NCI-H345 treated with DMSO at 0.1 percent for 48 hours (cell line): ENCODE measurements at regions not wholly inside any gene's neighbourhood (a gene's known extent, or its start where the extent isn't known, plus 50 kb on each side); places are given as distances from the start of the nearest gene placed in this dataset.

Experiments
- DNase-seq: peaks from one replicate; lab custom pipeline; 2025; ENCODE audit not compliant: unreplicated experiment; lab: John Stamatoyannopoulos, UW

DNA sequence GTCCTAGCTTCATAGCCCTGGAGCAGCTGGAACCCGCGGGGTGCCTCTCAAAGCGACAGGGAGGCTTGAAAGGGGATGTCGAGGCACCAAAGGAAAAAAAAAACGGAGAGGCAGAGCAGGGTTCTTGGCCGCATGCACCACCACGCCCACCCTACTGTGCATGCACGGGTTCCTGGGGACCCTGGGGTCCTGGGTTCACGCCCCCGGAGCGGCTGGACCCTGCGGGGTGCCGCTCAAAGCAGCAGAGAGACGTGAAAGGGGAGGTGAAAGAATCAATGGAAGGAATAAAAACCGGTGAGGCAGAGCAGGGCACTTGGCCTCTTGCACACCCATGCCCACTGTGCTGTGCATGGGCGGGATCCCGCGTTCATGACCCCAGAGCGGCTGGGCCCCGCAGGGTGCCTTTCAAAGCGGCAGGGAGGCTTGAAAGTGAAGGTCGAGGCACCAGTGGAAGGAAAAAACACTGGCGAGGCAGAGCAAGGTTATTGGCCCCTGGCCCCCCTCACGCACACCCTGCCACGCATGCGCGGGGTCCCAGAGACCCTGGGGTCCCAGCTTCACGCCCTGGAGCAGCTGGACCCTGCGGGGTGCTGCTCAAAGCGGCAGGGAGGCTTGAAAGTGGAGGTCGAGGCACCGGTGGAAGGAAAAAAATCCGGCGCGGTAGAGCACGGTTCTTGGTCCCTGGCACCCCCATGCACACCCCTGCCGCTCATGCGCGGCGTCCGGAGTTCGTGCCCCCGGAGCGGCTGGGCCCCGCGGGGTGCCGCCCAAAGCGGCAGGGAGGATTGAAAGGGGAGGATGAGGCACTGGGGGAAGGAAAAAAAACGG, 318.5 kb downstream of the ALG10 start:
- DNase-seq: no peak

DNA sequence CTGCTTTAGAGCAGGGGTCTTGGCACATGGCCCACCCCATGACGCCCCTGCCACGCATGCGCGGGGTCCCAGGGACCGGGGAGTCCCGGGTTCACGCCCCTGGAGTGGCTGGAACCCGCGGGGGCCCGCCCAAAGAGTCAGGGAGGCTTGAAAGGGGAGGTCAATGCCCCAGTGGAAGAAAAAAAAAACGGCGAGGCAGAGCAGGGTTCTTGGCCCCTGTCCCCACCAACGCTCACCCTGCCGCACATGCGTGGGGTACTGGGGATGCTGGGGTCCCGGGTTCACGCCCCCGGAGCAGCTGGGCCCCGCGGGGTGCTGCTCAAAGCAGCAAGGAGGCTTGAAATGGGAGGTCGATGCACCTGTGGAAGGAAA, 319.1 kb downstream of the ALG10 start:
- no peak for DNase-seq

DNA sequence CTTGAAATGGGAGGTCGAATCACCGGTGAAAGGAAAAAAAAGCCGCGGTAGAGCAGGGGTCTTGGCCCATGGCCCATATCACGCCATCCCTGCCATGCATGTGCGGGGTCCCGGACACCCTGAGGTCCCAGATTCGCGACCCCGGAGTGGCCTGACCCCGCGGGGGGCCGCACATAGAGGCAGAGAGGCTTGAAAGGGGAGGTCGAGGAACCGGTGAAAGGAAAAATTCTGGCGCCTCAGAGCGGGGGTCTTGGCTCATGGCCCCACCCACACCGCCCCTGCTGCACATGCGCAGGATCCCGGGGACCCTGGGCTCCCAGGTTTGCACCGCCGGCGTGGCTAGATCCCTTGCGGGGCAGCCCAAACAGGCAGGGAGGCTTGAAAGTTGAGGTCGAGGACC, 319.8 kb downstream of the ALG10 start:
- DNase-seq: no peak

DNA sequence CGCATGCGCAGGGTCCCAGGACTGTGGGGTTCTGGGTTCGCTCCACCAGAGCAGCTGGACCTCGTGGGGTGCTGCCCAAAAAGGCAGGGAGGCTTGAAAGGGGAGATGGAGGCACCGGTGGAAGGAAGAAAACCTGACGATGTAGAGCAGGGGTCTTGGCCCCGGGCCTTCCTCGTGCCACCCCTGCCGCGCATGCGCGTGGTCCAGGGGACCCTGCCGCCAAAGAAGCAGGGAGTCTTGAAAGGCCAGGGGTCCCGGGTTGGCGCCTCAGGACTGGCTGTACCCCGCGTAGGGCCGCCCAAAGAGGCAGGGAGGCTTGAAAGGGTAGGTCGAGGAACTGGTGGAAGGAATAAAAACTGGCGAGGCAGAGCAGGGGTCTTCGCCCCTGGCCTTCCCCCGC, 321.0 kb downstream of the ALG10 start:
- DNase-seq: no peak

DNA sequence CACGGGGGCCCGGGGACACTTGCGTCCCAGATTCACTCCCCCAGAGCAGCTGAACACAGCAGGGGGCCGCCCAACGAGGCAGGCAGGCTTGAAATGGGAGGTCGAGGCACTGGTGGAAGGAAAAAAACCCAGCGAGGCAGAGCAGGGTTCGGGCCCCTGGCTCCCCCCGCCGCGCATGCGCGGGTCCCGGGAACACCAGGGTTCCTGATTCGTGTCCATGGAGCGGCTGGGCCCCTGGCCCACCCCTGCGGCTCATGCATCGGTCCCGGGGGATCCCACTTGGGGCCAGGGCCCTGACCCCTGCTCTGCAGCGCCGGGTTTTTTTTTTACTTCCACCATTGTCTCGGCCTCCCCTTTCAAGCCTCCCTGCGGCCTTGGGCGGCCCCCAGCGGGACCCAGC, 321.5 kb downstream of the ALG10 start:
- no peak for DNase-seq

DNA sequence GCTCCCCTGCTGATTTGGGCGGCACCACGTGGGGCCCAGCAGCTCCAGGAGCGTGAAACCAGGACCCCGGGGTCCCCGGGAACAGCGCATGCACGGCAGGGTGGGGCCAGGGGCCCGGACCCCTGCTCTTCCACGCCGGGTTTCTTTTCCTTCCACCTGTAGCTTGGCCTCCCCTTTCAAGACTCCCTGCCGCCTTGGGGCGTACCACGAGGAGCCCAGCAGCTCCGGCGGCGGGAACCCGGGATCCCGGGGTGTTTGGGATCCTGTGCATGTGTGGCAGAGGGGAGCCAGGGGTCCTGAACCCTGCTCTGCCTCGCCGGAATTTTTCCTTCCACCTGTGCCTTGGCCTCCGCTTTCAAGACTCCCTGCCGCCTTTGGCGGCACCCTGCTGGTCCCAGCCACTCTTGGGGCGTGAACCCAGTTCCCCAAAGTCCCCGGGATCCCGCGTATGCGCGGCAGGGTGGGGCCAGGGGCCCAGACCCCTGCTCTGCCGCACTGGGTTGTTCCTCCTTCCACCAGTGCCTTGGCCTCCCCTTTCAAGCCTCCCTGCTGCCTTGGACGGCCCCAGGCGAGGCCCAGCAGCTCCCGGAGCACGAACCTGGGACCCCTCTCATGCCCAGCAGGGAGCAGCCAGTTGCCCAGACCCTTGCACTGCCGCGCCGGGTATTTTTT, 322.7 kb downstream of the ALG10 start:
- DNase-seq: no peak

DNA sequence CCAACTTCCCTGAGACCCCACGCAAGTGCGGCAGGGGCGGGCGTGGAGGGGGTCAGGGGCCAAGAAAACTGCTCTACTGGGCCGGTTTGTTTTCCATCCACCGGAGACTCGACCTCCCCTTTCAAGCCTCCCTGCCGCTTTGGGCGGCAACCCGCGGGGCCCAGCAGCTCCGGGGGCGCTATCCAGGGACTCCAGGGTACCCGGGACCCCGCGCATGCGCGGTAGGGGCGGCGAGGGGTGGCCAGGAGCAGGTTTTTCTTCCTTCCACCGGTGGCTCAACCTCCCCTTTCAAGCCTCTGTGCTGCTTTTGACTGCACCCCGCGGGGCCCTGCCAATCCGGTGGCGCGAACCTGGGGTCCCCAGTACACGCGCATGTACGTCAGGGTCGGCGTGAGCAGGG, 323.5 kb downstream of the ALG10 start:
- no peak for DNase-seq

DNA sequence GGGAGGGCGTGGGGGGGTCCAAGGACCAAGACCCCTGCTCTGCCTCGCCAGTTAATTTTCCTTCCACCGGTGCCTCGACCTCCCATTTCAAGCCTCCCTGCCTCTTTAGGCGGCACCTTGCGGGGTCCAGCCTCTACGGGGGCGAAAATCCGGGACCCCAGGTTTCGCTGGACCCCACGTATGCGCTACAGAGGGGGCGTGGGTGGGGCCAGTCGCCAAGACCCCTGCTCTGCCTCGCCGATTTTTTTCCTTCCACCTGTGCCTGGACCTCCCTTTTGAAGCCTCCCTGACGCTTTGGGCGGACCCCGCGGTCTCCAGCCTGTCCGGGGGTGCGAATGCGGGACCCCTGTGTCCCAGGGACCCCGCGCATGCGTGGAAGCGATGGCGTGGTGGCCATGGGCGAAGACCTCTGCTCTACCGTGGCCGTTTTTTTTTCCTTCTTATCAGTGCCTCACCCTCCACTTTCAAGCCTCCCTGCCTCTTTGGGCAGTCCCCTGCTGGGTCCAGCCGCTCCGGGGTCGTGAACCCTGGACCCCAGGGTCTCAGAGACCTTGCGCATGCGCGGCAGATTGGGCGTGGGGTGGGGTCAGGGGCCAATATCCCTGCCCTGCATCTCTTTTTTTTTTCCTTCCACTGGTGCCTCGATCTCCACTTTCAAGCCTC, 324.2 kb downstream of the ALG10 start:
- no peak for DNase-seq

DNA sequence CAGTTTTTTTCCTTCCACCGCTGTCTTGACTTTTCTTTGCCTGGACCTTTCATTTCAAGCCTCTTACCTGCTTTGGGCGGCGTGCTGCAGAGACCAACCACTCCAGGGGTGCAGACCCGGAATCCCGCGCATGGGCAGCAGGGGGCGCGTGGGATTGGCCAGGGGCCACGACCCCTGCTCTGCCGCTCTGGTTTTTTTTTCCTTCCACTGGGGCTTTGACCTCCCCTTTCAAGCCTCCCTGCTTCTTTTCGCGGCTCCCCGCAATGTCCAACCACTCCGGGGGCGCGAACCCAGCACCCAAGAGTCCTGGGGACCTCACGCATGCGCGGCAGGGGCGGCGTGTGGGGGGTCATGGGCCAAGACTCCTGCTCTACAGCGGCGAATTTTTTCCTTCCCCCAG, 325.1 kb downstream of the ALG10 start:
- no peak for DNase-seq

DNA sequence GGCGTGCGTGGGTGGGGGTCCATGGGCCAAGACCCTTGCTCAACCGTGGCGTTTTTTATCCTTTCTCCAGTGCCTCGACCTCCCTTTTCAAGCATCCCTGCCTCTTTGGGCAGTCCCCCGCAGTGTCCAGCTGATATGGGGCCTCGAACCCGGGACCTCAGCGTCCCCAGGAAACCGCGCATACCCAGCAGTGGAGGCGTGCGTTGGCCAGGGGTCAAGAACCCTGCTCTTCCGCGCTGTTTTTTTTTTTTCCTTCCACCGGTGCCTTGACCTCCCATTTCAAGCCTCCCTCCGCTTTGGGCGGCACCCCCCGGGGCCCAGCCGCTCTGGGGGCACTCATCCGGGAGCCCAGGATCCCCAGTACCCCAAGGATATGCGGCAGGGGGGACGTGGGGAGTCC, 325.8 kb downstream of the ALG10 start:
- DNase-seq: no peak

DNA sequence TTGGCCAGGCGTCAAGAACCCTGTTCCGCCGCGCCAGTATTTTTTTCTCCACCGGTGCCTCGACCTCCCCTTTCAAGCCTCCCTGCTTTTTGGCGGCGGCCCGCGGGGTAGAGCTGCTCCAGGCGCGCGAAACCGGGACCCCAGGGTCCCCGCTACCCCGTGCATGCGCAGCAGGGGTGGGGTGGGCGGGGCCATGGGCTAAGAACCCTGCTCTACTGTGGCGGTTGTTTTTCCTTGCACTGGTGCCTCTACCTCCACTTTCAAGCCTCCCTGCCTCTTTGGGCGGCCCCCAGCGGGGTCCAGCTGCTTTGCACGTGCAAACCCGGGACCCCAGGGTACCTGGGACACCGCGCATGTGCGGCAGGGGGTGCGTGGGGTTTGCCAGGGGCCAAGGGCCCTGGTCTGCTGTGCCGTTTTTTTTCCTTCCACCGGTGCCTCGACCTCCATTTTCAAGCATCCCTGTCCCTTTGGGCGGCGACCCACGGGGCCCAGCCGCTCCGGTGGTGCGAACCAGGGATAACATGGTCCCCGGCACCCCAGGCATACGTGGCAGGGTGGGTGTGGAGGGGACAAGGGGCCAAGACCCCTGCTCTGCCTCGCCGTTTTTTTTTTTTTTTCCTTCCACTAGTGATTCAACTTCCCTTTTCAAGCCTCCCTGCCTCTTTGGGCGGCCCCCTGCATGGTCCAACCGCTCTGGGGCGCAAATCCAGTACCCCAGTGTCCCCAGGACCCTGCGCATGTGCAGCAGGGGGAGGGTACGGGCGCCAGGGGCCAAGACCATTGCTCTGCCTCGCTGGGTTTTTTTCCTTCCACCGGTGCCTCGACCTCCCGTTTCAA, 326.8 kb downstream of the ALG10 start:
- no peak for DNase-seq

DNA sequence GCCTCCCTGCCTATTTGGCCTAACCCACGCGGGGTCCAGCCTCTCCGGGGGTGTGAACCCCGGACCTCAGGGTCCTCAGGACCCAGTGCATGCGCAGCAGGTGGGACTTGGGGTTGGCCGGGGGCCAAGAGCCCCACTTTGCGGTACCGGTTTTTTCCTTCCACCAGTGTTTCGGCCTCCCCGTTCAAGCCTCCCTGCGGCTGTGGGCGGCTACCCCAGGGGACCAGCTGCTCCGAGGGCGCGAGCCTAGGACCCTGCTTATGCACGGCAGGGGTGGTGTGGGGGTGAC, 327.3 kb downstream of the ALG10 start:
- no peak for DNase-seq

DNA sequence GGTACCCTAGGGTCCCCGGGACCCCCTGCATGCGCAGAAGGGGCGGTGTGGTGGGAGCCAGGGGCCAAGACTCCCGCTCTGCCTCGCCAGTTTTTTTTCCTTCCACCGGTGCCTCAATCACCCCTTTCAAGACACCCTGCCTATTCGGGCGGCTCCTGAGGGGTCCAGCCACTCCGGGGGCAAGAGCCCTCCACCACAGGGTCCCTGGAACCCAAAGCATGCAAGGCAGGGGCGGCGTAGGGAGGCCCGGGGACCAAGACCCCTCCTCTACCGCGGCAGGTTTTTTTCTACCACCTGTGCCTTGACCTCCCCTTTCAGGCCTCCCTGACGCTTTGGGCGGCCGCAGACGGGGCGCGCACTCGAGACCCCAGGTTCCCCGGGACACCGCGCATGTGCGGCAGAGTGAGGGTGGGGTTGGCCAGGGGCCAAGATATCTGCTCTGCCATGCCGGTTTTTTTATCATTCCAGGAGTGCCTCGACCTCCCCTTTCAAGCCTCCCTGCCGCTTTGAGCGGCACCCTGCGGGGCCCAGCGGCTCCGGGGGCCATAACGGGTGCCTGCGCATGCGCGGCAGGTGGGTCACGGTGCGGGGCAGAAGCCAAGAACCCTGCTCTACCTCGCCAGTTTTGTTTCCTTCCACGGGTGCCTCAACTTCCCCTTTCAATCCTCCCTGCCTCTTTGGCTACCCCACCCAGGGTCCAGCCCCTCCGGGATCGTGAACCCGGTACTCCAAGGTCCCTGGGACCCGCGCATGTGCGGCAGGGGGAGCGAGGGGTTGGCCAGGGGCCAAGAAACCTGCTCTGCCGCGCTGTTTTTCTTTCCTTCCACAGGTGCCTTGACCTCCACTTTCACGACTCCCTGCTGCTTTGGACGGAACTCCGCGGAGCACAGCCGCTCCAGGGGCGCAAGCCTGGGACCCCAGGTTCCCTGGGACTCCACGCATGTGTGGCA, 328.1 kb downstream of the ALG10 start:
- no peak for DNase-seq

DNA sequence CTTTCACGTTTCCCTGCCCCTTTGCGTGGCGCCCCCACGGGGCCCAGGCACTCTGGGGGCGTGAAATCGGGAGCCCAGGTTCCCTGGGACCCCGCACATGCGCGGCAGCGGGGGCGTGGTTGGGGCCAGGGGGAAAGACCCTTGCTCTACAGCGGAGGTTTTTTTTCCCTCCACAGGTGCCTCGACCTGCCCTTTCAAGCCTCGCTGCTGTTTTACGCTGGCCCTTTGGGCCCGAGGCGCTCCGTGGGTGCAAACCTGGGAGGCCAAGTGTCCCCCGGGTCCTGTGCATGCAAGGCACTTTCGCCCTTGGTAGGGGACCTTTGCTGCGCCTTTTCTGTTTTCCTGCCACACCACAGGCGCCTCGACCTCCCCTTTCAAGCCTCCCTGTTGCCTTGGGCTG, 329.8 kb downstream of the ALG10 start:
- DNase-seq: no peak

DNA sequence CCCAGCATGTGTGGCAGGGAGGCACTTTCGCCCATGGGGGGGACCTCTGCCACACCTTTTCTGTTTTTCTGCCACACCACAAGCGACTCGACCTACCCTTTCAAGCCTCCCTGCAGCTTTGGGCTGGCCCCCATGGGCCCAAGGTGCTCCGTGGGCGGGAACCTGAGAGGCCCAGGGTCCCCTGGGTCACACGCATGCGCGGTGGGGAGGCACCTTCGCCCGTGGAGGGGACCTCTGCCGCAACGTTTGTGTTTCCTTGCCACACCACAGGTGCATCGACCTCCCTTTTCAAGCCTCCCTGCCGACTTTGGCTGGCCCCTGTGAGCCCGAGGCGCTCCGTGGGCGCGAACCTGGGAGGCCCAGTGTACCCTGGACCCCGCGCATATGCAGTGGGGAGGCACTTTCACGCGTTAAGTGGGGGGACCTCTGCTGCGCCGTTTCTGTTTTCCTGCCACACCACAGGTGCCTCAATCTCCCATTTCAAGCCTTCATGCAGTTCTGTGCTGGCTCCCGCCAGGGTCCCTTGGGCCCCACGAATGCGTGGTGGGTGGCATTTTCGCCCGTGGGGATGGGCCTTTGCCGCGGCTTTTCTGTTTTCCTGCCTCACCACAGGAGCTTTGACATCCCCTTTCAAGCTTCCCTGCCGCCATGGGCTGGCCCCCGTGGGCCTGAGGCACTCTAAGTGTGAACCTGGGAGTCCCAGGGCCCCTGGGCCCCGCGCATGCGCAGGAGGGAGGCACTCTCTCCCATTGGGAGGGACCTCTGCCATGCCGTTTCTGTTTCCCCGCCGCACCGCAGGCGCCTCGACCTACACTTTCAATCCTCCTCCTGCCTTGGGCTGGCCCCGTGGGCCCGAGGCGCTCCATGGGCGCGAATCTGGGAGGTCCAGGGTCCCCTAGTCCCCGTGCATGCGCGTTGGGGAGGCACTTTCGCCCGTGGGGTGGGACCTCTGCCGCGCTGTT, 332.2 kb downstream of the ALG10 start:
- DNase-seq: no peak

DNA sequence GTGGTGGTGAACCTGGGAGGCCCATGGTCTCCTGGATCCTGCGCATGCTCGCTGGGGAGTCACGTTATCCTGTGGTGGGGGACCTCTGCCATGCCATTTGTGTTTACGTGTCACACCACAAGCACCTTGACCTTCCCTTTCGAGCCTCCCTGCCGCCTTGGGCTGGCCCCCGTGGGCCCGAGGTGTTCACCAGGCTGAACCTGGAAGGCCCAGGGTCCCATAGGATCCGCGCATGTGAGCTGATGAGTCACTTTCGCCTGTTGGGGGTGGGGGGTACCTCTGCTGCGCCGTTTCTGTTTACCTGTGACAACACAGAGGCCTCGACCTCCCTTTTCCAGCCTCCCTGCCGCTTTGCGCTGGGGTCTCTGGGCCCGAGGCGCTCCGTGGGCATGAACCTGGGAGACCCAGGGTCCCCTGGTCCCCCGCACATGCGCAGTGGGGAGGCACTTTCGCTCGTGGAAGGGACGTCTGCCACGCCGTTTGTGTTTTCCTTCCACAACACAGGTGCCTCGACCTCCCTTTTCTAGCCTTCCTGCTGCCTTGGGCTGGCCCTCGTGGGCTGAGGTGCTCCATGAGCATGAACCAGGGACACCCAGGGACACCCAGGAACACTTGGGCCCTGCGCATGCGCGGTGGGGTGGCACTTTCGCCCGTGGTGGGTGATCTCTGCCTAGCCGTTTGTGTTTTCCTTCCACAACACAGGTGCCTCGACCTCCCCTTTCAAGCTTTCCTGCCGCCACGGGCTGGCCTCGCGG, 334.1 kb downstream of the ALG10 start:
- no peak for DNase-seq

DNA sequence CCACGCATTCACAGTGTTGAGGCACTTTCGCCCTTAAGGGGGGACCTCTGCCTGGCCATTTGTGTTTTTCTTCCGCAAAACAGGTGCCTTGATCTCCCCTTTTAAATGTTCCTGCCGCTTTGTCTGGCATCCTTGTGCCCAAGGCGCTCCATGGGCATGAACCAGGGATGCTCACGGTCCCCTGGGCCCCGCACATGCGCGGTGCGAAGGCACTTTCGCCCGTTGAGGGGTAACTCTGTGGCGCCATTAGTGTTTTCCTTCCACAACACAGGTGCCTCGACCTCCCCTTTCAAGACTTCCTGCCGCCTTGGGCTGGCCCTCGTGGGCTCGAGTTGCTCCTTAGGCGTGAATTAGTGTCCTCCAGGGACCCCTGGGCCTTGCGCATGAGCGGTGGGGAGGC, 335.5 kb downstream of the ALG10 start:
- no peak for DNase-seq

DNA sequence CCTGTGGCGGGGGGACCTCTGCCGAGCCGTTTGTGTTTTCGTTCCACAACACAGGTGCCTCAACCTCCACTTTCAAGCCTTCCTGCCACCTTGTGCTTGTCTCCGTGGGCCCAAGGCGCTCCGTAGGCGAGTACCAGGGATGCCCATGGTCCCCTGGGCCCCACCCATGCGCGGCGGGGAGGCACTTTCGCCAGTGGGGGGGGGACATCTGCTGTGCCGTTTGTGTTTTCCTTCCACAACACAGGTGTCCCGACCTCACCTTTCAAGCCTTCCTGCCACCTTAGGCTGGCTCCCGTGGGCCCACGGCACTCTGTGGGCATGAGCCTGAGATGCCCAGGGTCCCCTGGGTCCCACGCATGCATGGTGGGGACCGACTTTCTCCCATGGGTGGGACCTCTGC, 335.9 kb downstream of the ALG10 start:
- DNase-seq: no peak
